HepG2 (cell line): ENCODE measurements at regions not wholly inside any gene's neighbourhood (a gene's known extent, or its start where the extent isn't known, plus 50 kb on each side); places are given as distances from the start of the nearest gene placed in this dataset.
A peak's percentile ranks its signal among the peaks of the same experiment; 100 is the strongest.

ENCODE experiments used
- ATAC-seq: fragments of 200-7000 bp; cut with Tn5 transposase; 3 replicates; pipeline ENCODE4 v1.9.1; 2020; ENCODE audit warnings: mild to moderate bottlenecking, moderate library complexity
- BruUV-seq: library from RNA; stranded (reverse); fragments of 400-500 nt; replicated peaks from 2 replicates; lab custom pipeline; 2021; lab: Mats Ljungman, UMichigan
- CTCF ChIA-PET: fragments of 300-600 bp; formaldehyde crosslinking; extraction: SDS; loops from one replicate; lab custom pipeline; 2021; ENCODE audit warnings: low total read pairs, inconsistent platforms, low intra/inter-chr PET ratio; lab: Yijun Ruan, JAX
- POLR2A ChIA-PET: fragments of 350-600 bp; sonication (Branson Sonifier 250); formaldehyde crosslinking; loops from one replicate; lab custom pipeline; 2020; ENCODE audit warnings: antibody characterized with exemption, inconsistent platforms; lab: Yijun Ruan, JAX
- DNase-seq: peaks from one replicate; pipeline ENCODE4 v3.0.0-alpha.2; 2015; ENCODE audit warnings: low spot score
- FAIRE-seq: peaks from 3 replicates; lab custom pipeline; 2011; peaks lifted over from hg19 to GRCh38; lab: Jason Lieb, UNC
- H2AFZ ChIP-seq: one replicate; pipeline ENCODE4 v1.6.1; 2011; ENCODE audit warnings: low read length, inconsistent platforms
- H3K27ac ChIP-seq: fragments of 300-600 bp; 3 replicates; pipeline ENCODE4 v1.8.0; 2011; ENCODE audit warnings: mixed run types, mild to moderate bottlenecking, mixed read lengths, low read length, inconsistent platforms; ENCODE audit not compliant: insufficient read depth; ENCODE audit errors: extremely low read length
- H3K27me3 ChIP-seq, 2 experiments: fragments of 200-600 bp in 1 of 2; 2 replicates in 1 of 2; 3 replicates in 1 of 2; pipeline versions ENCODE4 v1.6.0 to v1.8.0; 2011; ENCODE audit warnings: low read length in 2 of 2, mild to moderate bottlenecking in 2 of 2, moderate library complexity in 2 of 2, inconsistent platforms in 1 of 2; ENCODE audit not compliant: insufficient read depth in 2 of 2, control insufficient read depth in 1 of 2
- H3K36me3 ChIP-seq, 2 experiments: fragments of 200-600 bp in 1 of 2; replicated peaks in 1 of 2; 2 replicates in 1 of 2; 3 replicates in 1 of 2; pipeline versions ENCODE4 v1.5.1 to v1.8.0; 2011; ENCODE audit warnings: low read length in 2 of 2, inconsistent platforms in 1 of 2; ENCODE audit not compliant: insufficient read depth in 2 of 2, control insufficient read depth in 1 of 2
- H3K4me1 ChIP-seq: 2 replicates; pipeline ENCODE4 v1.5.1; 2012; ENCODE audit warnings: low read length, inconsistent platforms; ENCODE audit not compliant: insufficient read depth
- H3K4me2 ChIP-seq: 2 replicates; pipeline ENCODE4 v1.6.0; 2011; ENCODE audit warnings: low read depth, low read length, inconsistent platforms
- H3K4me3 ChIP-seq, 3 experiments: fragments of 200-600 bp in 1 of 3; sonication (generic), shearing (Covaris generic) in 1 of 3; replicated peaks in 1 of 3; 2 replicates each; pipeline ENCODE4 v1.5.1; 2011 to 2016; ENCODE audit warnings: low read length in 3 of 3, inconsistent platforms in 2 of 3, low read depth in 2 of 3, mild to moderate bottlenecking in 2 of 3, control low read depth in 1 of 3, mixed read lengths in 1 of 3; ENCODE audit not compliant: insufficient read depth in 1 of 3
- H3K79me2 ChIP-seq: one replicate; pipeline ENCODE4 v1.6.1; 2011; ENCODE audit warnings: low read length, inconsistent platforms; ENCODE audit not compliant: insufficient read depth
- H3K9ac ChIP-seq: 2 replicates; pipeline ENCODE4 v1.6.0; 2011; ENCODE audit warnings: mild to moderate bottlenecking, low read depth, low read length, inconsistent platforms; ENCODE audit not compliant: insufficient read depth
- H3K9me3 ChIP-seq: 2 replicates; pipeline ENCODE4 v1.5.1; 2012; ENCODE audit warnings: mild to moderate bottlenecking, low read length
- H4K20me1 ChIP-seq: 2 replicates; pipeline ENCODE4 v1.6.0; 2011; ENCODE audit warnings: inconsistent platforms, mild to moderate bottlenecking, low read length, moderate library complexity; ENCODE audit not compliant: insufficient read depth
- CBX1 ChIP-seq: IDR thresholded peaks from one replicate; pipeline ENCODE4 v1.6.1; 2016; ENCODE audit warnings: antibody characterized with exemption, low read depth
- FOXM1 ChIP-seq: sonication (generic); formaldehyde crosslinking; IDR thresholded peaks from 2 replicates; pipeline ENCODE4 v1.5.0; 2020; ENCODE audit warnings: missing genetic modification reagents
- KDM2A ChIP-seq: sonication (generic); formaldehyde crosslinking; IDR thresholded peaks from 2 replicates; pipeline ENCODE4 v1.4.0; 2020; ENCODE audit warnings: low read depth, missing genetic modification reagents, borderline replicate concordance
- KDM6A ChIP-seq: IDR thresholded peaks from 2 replicates; pipeline ENCODE4 v1.6.1; 2016; ENCODE audit warnings: low read depth
- MED1 ChIP-seq: sonication (generic); formaldehyde crosslinking; IDR thresholded peaks from 2 replicates; pipeline ENCODE4 v1.4.0; 2020; ENCODE audit warnings: missing genetic modification reagents
- MIXL1 ChIP-seq: IDR thresholded peaks from 2 replicates; pipeline ENCODE4 v1.6.1; 2016
- MTA1 ChIP-seq: sonication (generic); formaldehyde crosslinking; IDR thresholded peaks from 2 replicates; pipeline ENCODE4 v1.4.0; 2020; ENCODE audit warnings: missing genetic modification reagents, mild to moderate bottlenecking, borderline replicate concordance
- NAIF1 ChIP-seq: sonication (generic); formaldehyde crosslinking; IDR thresholded peaks from 2 replicates; pipeline ENCODE4 v1.5.0; 2020; ENCODE audit warnings: mild to moderate bottlenecking, missing genetic modification reagents, borderline replicate concordance
- PHB2 ChIP-seq: fragments of 450-650 bp; IDR thresholded peaks from 2 replicates; pipeline ENCODE4 v1.6.1; 2018; ENCODE audit not compliant: partially characterized antibody
- POLR2AphosphoS5 ChIP-seq: IDR thresholded peaks from 2 replicates; pipeline ENCODE4 v1.6.1; 2012; ENCODE audit warnings: low read depth, low read length
- RELA ChIP-seq: sonication (generic); formaldehyde crosslinking; IDR thresholded peaks from 2 replicates; pipeline ENCODE4 v1.4.0; 2020; ENCODE audit warnings: missing genetic modification reagents
- SMAD3 ChIP-seq: sonication (generic); formaldehyde crosslinking; IDR thresholded peaks from 2 replicates; pipeline ENCODE4 v1.4.0; 2020; ENCODE audit warnings: missing genetic modification reagents
- STAT5B ChIP-seq: sonication (generic); formaldehyde crosslinking; IDR thresholded peaks from 2 replicates; pipeline ENCODE4 v1.4.0; 2020; ENCODE audit warnings: missing genetic modification reagents
- TARDBP ChIP-seq: sonication (generic); formaldehyde crosslinking; IDR thresholded peaks from 2 replicates; pipeline ENCODE4 v1.8.0; 2022; ENCODE audit warnings: mild to moderate bottlenecking, missing genetic modification reagents
- ZBED4 ChIP-seq: sonication (generic); formaldehyde crosslinking; IDR thresholded peaks from 2 replicates; pipeline ENCODE4 v1.4.0; 2020; ENCODE audit warnings: missing genetic modification reagents, borderline replicate concordance
- ZBTB38 ChIP-seq: sonication (generic); formaldehyde crosslinking; IDR thresholded peaks from 2 replicates; pipeline ENCODE4 v1.5.1; 2020; ENCODE audit warnings: mild to moderate bottlenecking, missing genetic modification reagents
- ZFP36L2 ChIP-seq: sonication (generic); formaldehyde crosslinking; IDR thresholded peaks from 2 replicates; pipeline ENCODE4 v1.4.0; 2020; ENCODE audit warnings: missing genetic modification reagents
- ZNF17 ChIP-seq: sonication (generic); formaldehyde crosslinking; IDR thresholded peaks from 2 replicates; pipeline ENCODE4 v1.5.0; 2020; ENCODE audit warnings: mild to moderate bottlenecking, missing genetic modification reagents
- ZNF234 ChIP-seq: sonication (generic); formaldehyde crosslinking; conservative IDR thresholded peaks from 2 replicates; pipeline ENCODE4 v1.5.1; 2020; ENCODE audit warnings: mild to moderate bottlenecking, missing genetic modification reagents
- ZNF251 ChIP-seq: sonication (generic); formaldehyde crosslinking; IDR thresholded peaks from 2 replicates; pipeline ENCODE4 v1.9.0; 2021; ENCODE audit warnings: mild to moderate bottlenecking, missing genetic modification reagents
- ZNF468 ChIP-seq: sonication (generic); formaldehyde crosslinking; IDR thresholded peaks from 2 replicates; pipeline ENCODE4 v1.8.0; 2022; ENCODE audit warnings: mild to moderate bottlenecking, moderate library complexity, missing genetic modification reagents
- ZNF496 ChIP-seq: sonication (generic); formaldehyde crosslinking; IDR thresholded peaks from 2 replicates; pipeline ENCODE4 v1.8.1; 2023; ENCODE audit warnings: mild to moderate bottlenecking, moderate library complexity, missing genetic modification reagents; ENCODE audit not compliant: insufficient replicate concordance
- ZNF501 ChIP-seq: sonication (generic); formaldehyde crosslinking; IDR thresholded peaks from 2 replicates; pipeline ENCODE4 v1.5.1; 2020; ENCODE audit warnings: mild to moderate bottlenecking, moderate library complexity, missing genetic modification reagents
- ZNF589 ChIP-seq: sonication (generic); formaldehyde crosslinking; conservative IDR thresholded peaks from 2 replicates; pipeline ENCODE4 v1.8.0; 2022; ENCODE audit warnings: mild to moderate bottlenecking, moderate library complexity, missing genetic modification reagents
- ZNF652 ChIP-seq: IDR thresholded peaks from 2 replicates; pipeline ENCODE4 v1.6.1; 2016; ENCODE audit warnings: low read depth, borderline replicate concordance
- ZNF788 ChIP-seq: sonication (generic); formaldehyde crosslinking; IDR thresholded peaks from 2 replicates; pipeline ENCODE4 v1.5.0; 2020; ENCODE audit warnings: mild to moderate bottlenecking, missing genetic modification reagents, borderline replicate concordance
- ZNF790 ChIP-seq: sonication (generic); formaldehyde crosslinking; IDR thresholded peaks from 2 replicates; pipeline ENCODE4 v1.8.0; 2022; ENCODE audit warnings: missing genetic modification reagents, mild to moderate bottlenecking, borderline replicate concordance
- WGBS: methylation state at CpG from one replicate; pipeline ENCODE4 v1.1.6; 2017; ENCODE audit warnings: low lambda C conversion rate; 5-methylcytosine and 5-hydroxymethylcytosine counted together
- in situ Hi-C: cut with HindIII; loops from 2 replicates; pipeline ENCODE4 v1.10.0; 2017; ENCODE audit warnings: low pct_unique_long_range_greater_than_20kb; ENCODE audit not compliant: extremely low pct_ligation_motif_present
- intact Hi-C: fragments of 100-400 bp; cut with micrococcal nuclease; formaldehyde crosslinking; loops from one replicate; pipeline ENCODE4 v1.10.0; 2022; ENCODE audit not compliant: unreplicated experiment

GRCh38 chr2:190136259-190136658 is 73.7 kb upstream of the MSTN start:
- no TSS peak for BruUV-seq
- Histone ChIP-seq H4K20me1 (no peaks in the 10 kb centered on the region), H3K9me3 (peaks cover 57% of the 10 kb centered on the region), H3K27me3 (0 out of 5 replicates have a peak, but pooled peaks cover 0 to under 1% of the 10 kb centered on the region in 2 experiments), H3K9ac (no peak overlapping the region), H3K27ac (no peak overlapping the region), H3K79me2 (no peaks in the 10 kb centered on the region), H3K36me3 (no peaks in the 10 kb centered on the region), H3K4me1 (peaks cover 15% of the 10 kb centered on the region), H3K4me2 (no peak overlapping the region), H2AFZ (no peak overlapping the region), H3K4me3 (no peak overlapping the region)
- peak; percentile 84 for DNase-seq
- peak; percentile 97 for ATAC-seq
- intact Hi-C loops (no loop called here), in situ Hi-C loops (no loop called here)
- WGBS, result 0% methylated on average over 1 of the region's 1 CpG
- no peak for FAIRE-seq
- CTCF ChIA-PET, result no interaction called here
- POLR2A ChIA-PET, result no interaction called here
- no peak for TF ChIP-seq SMAD3 (CRISPR knock-in tag)
- TF ChIP-seq MED1 (CRISPR knock-in tag), result no peak
- no peak for TF ChIP-seq KDM2A (CRISPR knock-in tag)
- TF ChIP-seq RELA (CRISPR knock-in tag), result no peak
- TF ChIP-seq ZNF501, result no peak
- TF ChIP-seq ZBED4 (CRISPR knock-in tag), result no peak
- no peak for TF ChIP-seq POLR2AphosphoS5
- no peak for TF ChIP-seq ZNF652 (CRISPR knock-in tag)
- TF ChIP-seq ZNF788 (CRISPR knock-in tag), result no peak
- no peak for TF ChIP-seq ZNF251 (CRISPR knock-in tag)
- TF ChIP-seq STAT5B (CRISPR knock-in tag), result no peak
- TF ChIP-seq ZFP36L2, result no peak
- TF ChIP-seq TARDBP (CRISPR knock-in tag), result peak; percentile 53; the same call in 1 of the 2 replicates
- TF ChIP-seq ZNF468 (CRISPR knock-in tag), result no peak
- no peak for TF ChIP-seq MTA1
- TF ChIP-seq CBX1, result peak; percentile 75
- TF ChIP-seq ZNF234, result no peak
- no peak for TF ChIP-seq ZNF17 (CRISPR knock-in tag)
- TF ChIP-seq MIXL1 (CRISPR knock-in tag), result peak; percentile 67; the same call in 1 of the 2 replicates
- TF ChIP-seq ZNF496 (CRISPR knock-in tag), result no peak
- TF ChIP-seq ZBTB38, result no peak
- no peak for TF ChIP-seq ZNF790 (CRISPR knock-in tag)
- no peak for TF ChIP-seq ZNF589 (CRISPR knock-in tag)
- TF ChIP-seq PHB2, result no peak
- TF ChIP-seq NAIF1, result no peak
- TF ChIP-seq KDM6A (CRISPR knock-in tag), result 0 out of 2 replicates have a peak, but pooled peaks have one; percentile 54
- TF ChIP-seq FOXM1 (CRISPR knock-in tag), result no peak
